HuH-7 (cell line): ENCODE measurements at regions not wholly inside any gene's neighbourhood (a gene's known extent, or its start where the extent isn't known, plus 50 kb on each side); places are given as distances from the start of the nearest gene placed in this dataset.
"Not testable (repeated sequence)": the region's sequence is repeated elsewhere in the genome, so short reads cannot be mapped to it uniquely, and the experiment has no call there.

ENCODE experiments used
- DNase-seq: peaks from one replicate; pipeline ENCODE4 v3.0.0; 2011; ENCODE audit warnings: low spot score

DNA sequence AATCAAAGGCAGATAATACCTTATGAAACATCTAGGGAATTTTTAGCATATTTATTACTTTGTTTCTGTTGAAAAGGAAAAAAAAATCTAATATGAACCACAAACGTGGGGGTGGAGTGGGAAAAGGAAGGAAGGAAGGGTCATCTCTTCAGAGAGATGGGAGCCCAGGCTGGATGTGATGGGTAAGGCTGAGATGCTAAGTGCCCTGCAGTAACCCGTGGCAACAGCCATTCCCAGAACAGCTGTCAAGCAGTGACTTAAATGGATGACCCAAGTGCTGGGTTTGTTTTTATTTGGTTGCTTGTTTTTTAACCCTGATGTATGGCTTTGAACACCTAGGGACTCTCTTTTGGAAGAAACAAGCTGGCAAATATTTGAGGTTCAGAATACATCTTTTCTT, 50.7 kb upstream of the KLF7 start:
- DNase-seq: no peak

DNA sequence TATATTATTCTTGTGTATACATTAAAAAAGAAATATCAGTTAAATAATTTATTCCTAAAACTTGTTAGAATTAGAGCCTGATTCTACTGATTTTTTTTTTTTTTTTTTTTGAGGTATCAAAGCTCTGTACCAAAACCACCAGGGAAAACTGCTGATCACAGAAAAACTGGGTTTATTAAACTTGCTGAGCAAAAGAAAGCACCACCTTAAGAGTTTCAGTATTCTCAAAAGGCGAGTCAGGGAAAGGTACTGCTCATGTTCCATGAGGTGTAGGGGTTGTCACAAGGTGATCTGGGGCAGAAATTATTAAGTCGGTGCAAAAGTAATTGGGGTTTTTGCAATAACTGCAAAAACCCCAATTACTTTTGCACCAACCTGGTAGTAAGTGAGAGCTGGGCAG, 51.7 kb upstream of the KLF7 start:
- no peak for DNase-seq

DNA sequence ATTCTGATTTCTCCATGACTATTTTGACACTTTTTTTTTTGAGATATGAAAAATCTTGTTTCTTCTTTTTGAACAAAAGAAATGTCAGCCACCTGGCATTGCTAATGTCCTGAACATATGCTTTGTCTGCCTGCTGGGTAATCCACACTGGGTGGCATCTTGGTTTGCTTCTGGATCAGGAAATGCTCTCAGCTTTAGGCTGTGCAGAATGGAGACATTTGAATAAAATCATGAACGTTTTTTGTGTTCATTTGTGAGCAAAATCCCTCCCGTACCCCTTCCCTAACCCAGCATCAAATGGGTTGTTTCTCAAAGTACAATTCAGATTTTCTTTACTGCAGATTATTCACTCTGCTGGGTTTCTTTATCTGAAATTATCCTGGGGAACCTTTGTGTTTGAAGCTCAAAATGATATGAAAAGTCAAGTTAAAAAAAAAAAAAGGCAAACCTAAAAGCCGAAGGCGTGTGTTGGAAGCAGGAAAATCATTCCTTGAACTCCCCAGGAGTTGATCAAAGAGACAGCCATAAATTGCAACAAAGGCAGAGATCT, 53.4 kb upstream of the KLF7 start:
- no peak for DNase-seq

DNA sequence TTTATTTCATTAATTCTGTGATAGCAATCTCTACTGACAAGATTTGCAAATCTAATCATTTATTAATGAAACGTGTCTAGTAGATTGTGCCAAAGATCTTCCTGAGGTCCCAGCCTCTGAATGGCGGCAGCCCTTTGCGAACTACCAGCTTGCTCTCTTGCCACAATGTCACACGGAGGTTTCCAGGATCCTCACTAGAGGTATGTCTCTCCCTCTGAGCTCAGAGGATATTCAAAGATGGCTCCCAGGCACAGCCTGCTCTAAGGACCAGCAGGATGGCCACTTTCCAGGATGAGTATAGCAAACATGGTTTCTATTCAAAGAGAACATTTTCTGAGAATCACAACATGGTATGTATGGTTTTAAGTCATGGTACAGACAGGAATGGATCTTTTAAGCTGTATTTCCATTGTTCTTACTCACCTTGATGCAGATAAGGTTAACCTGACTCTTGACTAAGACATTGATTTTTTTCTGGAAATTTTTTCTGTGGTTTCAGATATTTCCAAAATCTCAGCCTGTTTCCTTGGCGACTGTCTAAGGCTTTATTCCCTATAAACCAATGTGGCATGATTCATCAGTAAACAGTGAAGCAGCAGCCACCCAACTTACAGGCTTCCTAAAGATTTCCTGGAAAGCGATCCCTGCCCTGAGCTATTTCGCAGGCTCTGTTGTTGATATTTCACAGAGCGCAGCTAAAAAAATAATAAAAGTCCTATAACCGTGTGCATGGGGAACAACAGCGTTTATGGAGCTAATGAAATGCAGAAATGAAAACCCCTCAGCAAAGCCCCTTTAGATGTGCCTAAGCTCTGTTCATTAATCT, 54.1 kb upstream of the KLF7 start:
- no peak for DNase-seq

DNA sequence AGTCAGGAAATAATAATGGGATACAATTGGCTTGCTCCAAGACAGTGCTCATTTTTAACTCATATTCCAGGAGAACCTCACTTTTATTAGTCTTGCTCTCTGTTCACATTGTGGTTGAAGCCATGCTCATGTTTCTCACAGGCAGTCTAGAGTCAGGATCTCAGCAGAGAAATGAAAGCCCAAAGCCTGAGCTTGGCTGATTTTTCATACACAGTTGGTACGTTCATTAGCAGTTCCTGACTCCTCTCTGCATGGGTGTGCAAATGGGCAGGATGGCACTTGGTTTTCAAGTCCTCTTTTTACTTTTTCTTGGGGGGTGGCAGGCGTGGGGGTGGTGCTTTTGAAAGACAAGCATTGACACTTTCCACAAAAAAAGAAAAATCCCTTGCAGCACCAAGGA, 56.0 kb upstream of the KLF7 start:
- DNase-seq: no peak

DNA sequence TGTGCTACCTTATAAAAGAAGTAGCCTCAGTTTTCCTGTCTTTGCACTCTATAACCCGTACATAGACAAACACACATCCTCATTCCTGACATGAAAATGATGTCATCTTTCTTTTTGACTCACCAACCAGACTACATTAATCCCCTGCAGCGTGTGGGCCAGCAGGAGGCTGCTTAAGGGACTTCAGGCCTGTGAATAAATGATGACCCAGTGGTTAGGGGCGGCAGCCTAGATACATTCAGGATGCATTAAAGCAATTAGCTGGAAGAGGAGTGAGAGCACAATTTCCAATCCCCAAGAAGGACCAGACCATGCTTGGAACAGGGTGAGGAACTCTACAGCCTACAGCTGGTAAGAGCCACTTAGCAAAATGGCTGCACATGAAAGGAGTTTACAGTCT, 57.3 kb upstream of the KLF7 start:
- no peak for DNase-seq

DNA sequence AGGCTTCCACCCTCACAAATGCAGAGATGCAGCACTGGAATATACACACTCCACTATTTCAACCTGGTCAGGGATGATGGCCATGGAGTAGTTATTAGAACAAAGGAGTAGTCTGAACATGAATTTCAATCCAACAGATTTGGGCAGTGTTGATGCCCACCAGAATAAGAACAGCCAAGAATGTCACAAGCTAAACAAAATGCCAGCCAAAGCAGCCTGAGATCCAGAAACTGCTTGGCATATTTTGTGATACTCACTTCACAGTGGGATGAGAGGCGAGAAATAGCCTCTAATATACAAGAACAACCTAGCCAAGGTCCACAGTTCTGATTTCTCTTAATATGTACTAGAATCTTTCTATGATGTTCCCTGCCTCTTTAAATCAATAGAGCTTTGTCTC, 58.6 kb upstream of the KLF7 start:
- DNase-seq: no peak

DNA sequence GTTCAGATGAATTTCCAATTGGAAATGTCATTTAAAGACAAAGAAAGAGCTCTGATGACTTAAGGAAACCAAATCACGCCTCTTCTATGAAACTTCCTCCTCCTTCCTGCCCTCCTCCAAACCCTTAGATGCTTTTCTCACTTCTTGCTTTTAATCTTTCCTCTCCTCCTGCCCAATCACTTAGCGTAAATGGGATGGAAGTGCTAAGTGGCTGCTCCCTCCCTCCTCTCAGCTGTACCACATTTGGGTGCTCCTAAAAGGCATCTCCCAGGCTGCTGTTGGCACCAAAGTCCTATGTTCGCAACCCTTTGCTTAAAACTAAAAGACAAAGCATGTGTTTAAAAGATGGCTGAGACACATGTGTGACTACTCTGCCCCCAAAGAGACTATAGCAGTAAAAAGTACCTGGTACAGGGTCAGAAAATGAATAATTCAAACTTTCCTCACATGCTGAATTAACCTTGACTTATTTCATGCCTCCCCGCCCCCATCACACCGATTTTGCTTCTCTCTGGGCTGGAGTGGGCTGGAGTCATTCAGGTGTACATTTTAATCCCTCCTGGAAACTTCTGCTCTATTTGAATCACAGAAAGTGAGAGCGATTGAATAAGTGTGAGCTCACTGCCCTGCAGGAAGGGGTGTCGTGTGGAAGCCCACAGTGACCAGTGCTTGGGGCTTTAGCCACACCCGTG, 59.2 kb upstream of the KLF7 start:
- no peak for DNase-seq

DNA sequence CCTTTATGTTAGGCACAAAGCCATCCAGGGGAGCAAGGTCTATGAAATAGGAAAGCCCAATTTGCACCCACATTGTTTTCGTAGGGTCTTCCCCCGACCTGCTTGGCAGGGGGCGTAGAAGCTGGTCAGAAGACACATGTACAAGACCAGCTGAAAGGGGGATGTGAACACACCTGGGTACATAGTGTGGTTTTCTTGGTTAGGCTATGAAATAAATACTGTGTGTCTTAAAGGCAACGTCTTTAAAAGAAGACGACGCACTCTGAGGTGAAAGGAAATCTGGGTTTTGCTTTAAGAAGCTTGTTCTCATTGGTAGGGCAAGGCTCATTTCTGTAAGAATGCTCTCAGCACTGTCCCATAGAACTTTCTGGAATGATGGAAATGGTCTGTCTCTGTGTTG, 60.0 kb upstream of the KLF7 start:
- DNase-seq: no peak

DNA sequence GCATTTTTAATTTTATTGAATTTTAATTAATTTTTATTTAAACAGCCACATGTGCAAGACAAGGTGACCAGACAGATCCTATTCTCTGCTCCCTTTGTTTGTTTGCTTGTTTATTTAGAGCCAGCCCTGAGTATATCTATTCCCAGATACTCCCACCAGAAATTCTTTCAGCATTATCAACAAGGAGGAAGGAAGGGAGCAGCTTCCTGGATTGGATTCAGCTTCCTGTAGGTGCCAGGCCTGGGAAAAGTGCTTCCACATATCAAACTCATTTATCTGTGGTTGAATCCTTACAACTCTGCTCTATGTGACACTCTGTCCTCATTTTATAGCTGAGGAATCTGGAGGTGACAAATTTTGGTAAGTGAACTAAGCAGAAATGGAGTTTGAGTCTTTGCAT, 60.5 kb upstream of the KLF7 start:
- no peak for DNase-seq

DNA sequence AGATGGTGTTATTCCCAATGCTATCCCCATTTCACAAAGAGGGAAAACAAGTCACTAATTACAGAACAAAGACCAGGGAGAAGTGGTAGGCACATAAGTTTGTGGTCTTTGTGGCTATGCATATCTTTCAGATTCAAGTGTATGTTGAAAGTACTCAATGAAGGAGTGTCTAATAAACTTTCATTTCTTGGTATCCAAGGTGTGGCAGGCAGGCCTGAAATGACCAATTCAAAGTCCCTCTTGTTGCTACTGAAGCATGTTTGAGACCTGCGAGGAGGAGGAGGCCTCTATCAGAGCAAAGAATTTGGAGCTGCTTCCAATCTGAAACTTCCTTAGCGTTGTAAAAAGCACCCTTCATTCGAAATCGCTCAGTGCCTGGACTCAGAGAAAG, 60.9 kb upstream of the KLF7 start:
- no peak for DNase-seq

DNA sequence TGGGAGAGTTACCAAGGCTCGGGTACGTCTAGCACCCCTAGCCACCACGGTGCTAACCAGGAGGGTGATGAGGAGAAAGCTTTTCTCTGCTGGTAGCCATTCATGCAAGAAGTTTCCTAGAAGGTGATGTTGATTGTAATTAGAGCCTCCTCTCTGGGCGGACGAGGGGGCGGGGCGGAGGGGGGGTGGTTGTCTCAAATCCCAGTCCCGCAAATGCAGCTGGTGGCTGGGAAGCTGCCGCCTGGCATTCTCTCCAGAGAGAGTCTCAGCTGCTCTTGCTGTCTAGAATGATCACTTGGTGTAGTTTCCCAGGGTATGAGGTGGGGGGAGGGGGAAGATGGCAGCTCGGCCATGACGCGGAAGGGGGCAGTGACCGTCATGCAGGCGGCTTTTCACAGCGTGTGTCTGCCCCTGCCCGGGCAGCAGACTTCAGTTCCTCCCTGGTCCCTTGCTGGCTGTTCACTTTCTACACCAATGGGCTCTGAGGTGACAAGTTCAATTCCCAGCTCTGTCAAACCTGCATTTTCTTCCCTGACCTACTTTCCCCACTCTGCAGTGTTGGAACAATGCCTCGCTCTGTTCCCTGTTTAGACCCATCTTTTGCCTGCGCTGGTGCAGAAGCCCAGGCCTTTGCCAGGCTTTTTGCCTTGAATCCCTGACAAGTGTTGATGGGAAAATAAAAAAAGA, 61.5 kb upstream of the KLF7 start:
- DNase-seq: no peak

DNA sequence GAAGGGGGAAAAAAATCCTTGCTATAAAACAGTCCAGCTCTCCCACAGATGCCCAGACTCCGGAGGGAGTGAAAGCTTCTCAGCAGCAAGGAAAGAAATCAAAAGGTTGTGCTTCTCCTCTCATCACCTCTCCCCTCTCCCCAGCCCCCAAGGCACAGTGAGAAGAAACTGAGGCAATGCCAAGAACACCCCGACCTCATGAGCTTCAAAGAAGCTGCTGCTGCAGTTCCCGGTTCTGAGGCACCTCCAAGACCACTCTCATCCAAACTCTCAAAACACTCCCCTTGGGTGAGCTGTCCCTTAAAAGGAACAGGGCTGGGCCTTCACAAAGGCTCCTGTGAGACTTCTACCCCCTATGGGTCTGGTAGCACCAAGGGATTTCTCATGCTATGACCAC, 62.0 kb upstream of the KLF7 start:
- DNase-seq: no peak

DNA sequence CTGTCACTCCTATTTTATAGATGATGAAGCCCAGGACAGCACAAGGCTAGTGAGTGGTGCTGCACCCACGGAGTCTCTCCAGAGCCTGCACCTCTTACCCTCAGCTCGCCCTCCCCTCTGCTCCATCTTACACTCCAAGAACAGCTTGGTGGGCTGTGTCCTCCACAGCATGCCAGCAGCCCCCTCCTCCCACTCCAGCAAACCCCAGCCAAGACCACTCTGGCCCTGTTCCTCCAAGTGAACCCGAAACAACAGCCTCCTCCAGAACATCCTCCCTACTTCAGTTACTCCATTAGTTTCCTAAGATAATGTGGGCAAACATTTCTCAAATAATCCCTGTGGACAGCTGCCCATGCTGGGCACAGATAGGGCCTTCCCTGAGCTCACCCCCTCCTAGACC, 62.7 kb upstream of the KLF7 start:
- DNase-seq: no peak

DNA sequence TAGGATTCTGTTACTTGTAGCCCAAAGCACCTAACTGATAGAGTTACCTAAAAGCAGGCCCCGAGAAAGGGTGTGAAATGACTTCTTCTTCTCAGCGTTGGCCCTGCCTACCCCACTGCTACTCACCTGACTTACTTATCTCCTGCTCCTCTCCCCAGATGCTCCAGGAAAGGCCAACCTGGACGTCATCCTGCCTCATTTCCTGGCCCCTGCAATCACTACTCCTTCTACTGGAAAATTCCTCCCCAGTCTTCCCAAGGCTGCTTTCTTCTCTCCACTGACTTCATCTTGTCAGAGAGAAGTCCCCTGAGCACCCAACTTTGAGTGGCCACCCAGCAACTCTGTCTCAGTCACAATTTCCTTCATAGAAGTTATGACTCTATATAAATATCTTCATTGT, 63.4 kb upstream of the KLF7 start:
- no peak for DNase-seq

DNA sequence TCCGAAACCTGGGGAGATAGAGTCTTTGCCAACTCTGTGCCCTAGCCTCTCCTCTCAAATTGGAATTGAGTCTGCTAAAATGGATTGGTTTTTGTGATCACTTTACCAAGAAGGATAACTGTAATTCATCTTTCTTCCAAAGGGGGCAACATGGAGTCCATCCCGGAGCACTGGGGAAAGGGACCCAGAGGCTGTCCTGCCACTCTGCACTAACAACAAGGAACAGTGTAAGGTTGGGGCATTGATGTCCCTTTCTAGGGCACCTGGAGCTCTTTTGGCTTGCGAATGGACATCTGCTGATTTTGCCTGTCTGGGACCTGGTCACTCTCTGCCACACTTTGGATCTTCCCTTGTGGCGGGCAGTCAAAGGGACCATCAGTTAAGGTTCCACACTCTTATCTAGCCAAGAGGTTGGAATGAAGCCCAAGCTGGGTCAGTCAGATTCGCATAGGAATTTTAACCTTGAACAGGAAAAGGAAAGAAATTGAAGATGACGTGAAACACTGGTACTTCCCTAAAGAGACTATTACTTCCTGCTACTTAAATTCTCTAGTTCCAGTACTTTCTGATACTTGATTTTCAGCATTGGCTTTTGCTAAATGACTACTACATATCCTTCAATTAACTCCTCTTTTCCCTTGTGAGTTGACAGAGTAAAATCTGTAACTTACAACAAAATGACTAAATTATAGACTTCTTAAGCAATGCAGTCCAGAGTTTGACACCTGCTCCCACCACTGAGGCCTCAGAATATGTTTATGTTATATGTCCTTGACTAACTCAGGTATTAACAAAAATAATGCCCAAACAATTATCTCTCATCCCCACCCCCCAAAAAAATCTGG, 64.7 kb upstream of the KLF7 start:
- peak; percentile 59 for DNase-seq

DNA sequence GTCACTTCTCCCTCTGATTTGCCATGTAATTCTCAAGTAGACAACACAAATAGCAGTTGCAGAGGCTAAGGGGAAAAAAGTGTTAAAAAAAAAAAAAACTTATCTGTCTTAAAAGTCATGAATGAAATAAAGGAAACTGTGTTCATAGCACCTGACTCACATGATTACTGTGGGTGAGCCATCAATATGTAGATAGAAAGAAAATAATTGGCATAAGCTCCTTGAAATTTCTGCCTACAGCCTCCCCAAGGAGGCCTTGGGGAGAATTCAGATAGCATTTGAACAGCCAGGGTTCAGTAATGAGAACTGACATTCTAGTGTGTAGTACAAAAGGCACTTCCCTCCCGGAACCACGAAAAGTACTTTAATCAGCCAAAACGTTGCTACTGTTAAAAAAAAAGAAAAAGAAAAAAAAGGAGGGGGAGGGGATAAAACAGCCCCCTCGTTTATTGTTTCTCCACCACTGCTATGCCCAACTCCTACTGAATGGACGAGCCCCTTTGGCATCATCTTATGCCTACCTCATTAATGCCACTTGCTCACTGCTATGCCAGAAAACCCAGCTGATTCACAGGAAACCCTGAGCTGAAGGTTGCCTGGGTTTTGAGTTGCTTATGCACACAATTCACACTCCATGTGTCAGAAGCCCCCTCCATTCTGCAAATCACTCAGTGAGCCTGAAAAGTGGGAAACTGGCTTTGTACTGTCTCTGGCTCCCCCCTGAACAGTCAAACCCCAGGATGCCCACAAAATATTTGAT, 65.5 kb upstream of the KLF7 start:
- DNase-seq: no peak

DNA sequence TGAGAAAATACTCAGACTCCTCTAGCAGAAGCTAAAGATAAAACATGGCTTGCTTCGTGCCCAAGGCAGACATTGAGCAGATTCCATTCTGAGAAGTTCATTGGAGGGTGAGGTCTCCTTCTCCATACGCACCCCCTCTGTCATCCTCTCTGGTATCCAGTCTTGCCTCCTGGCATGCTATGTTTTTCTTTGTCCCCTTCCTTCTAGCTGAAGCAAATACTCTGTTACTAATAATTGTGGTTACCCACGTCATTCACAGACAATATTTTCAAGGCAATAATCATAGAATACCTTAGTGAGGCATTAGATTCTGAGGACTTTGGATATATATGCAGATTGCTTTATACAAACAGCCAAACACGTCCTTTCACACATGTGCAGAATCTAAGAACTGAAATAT, 66.2 kb upstream of the KLF7 start:
- no peak for DNase-seq

DNA sequence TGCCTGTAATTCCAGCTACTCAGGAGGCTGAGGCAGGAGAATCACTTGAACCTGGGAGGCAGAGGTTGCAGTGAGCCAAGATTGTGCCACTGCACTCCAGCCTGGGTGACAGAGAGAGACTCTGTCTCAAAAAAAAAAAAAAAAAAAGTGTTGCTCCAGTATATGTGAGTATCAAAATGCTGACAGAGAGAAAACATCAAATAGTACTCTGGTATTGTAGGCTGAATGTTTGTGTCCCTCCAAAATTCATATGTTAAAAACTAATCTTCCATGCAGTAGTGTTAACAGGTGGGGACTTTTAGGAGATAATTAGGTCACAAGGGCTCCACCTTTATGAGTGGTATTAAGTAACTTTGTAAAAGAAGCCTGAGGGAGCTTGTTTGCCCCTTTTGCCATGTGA, 67.4 kb upstream of the KLF7 start:
- not testable (repeated sequence) for DNase-seq

DNA sequence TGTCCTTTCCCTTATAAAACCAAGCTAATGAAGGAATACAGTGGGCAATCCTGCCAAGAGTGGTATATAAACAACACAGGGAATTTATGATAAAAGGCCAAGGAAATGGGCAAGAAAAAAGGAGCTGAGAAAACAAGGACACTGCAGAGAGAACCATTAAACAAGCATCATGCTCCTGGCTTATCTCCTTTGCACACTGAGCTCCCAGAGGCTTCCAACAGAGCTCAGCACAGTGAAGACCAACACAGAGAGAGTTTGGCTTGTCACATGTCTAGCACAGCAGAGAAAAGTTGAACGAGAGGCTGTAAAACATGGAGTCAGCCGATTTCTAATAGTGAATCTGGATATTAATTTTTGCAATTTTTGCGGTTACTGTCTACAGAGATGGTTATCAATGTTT, 68.0 kb upstream of the KLF7 start:
- no peak for DNase-seq

DNA sequence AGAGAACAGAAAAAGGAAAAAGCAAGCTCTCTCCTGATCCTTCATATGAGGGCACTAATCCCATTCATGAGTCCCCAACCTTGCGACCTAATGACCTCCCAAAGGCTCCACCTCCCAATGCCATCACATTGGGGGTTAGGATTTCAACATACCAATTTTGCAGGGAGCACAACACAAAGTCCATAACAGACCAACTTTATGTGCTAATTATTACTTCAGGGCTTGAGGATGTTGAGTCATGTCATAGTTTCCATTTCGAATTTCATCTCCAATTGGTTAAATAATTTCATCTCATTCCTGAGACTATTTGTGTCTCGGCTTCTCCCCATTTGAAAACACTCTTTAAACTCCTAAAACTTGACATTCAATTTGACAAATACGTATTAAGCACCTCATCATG, 69.9 kb upstream of the KLF7 start:
- no peak for DNase-seq
